HCT116 (cell line): ENCODE measurements at regions not wholly inside any gene's neighbourhood (a gene's known extent, or its start where the extent isn't known, plus 50 kb on each side); places are given as distances from the start of the nearest gene placed in this dataset.

Source experiments
- ATAC-seq: fragments of 200-7000 bp; cut with Tn5 transposase; 2 replicates; pipeline ENCODE4 v1.9.1; 2020; ENCODE audit warnings: mild to moderate bottlenecking, moderate library complexity
- BruUV-seq: library from RNA; stranded (reverse); fragments of 400-500 nt; replicated peaks from 2 replicates; lab custom pipeline; 2021; lab: Mats Ljungman, UMichigan
- CTCF ChIA-PET: fragments of 300-600 bp; sonication (Branson Sonifier 250); formaldehyde crosslinking; loops from one replicate; lab custom pipeline; 2021; ENCODE audit warnings: antibody characterized with exemption; lab: Charles Lee
- POLR2A ChIA-PET: fragments of 300-600, 350-600 bp; sonication (Branson Sonifier 250); formaldehyde crosslinking; loops from one replicate; lab custom pipeline; 2021; ENCODE audit warnings: antibody characterized with exemption; lab: Charles Lee
- RAD21 ChIA-PET, 2 experiments: fragments of 300-600 bp; sonication (Branson Sonifier 250); formaldehyde crosslinking; loops; one replicate each; lab custom pipeline; 2023; ENCODE audit warnings: low total read pairs in 2 of 2; ENCODE audit not compliant: uncharacterized antibody in 2 of 2, unreplicated experiment in 2 of 2, low non-redundant PET in 1 of 2; lab: Charles Lee
- DNase-seq: peaks from one replicate; pipeline ENCODE4 v3.0.0-alpha.2; 2010; ENCODE audit warnings: low read depth, low spot score
- H2AFZ ChIP-seq: fragments of 200-600 bp; shearing (Covaris generic), sonication (generic); 2 replicates; pipeline ENCODE4 v1.6.1; 2017; ENCODE audit warnings: low read depth, mixed run types, mixed read lengths, antibody characterized with exemption, low read length; ENCODE audit not compliant: poor library complexity, severe bottlenecking
- H3K27ac ChIP-seq: 2 replicates; pipeline ENCODE4 v1.5.1; 2012; ENCODE audit warnings: low read depth, low read length
- H3K27me3 ChIP-seq: fragments of 200-600 bp; sonication (generic); 2 replicates; pipeline ENCODE4 v1.6.1; 2016; ENCODE audit warnings: mixed run types, low read length, mixed read lengths; ENCODE audit not compliant: insufficient read depth
- H3K36me3 ChIP-seq, 2 experiments: fragments of 200-500 bp in 1 of 2; fragments of 200-600 bp in 1 of 2; sonication (Bioruptor generic) in 1 of 2; sonication (generic) in 1 of 2; 2 replicates each; pipeline versions ENCODE4 v1.5.1 to v1.6.1; 2014 to 2016; ENCODE audit warnings: low read length in 2 of 2, inconsistent platforms in 1 of 2, mixed read lengths in 1 of 2, mixed run types in 1 of 2; ENCODE audit not compliant: insufficient read depth in 2 of 2, control insufficient read depth in 1 of 2
- H3K4me1 ChIP-seq, 2 experiments: fragments of 200-600 bp in 1 of 2; sonication (generic) in 1 of 2; 2 replicates each; pipeline versions ENCODE4 v1.5.1 to v1.6.1; 2012 to 2017; ENCODE audit warnings: low read length in 2 of 2, inconsistent platforms in 1 of 2, mild to moderate bottlenecking in 1 of 2, mixed read lengths in 1 of 2, mixed run types in 1 of 2, moderate library complexity in 1 of 2; ENCODE audit not compliant: insufficient read depth in 2 of 2, control insufficient read depth in 1 of 2
- H3K4me2 ChIP-seq: fragments of 200-600 bp; sonication (generic); 2 replicates; pipeline ENCODE4 v1.6.1; 2017; ENCODE audit warnings: mixed run types, low read length, mixed read lengths
- H3K4me3 ChIP-seq, 2 experiments: fragments of 200-600 bp in 1 of 2; sonication (generic) in 1 of 2; replicated peaks in 1 of 2; 2 replicates each; pipeline ENCODE4 v1.5.1; 2011 to 2016; ENCODE audit warnings: low read length in 2 of 2, control low read depth in 1 of 2, low read depth in 1 of 2, mild to moderate bottlenecking in 1 of 2, mixed read lengths in 1 of 2, mixed run types in 1 of 2
- H3K79me2 ChIP-seq: fragments of 200-600 bp; sonication (generic); 2 replicates; pipeline ENCODE4 v1.6.1; 2017; ENCODE audit warnings: mild to moderate bottlenecking, mixed run types, low read length, moderate library complexity, mixed read lengths; ENCODE audit not compliant: insufficient read depth
- H3K9ac ChIP-seq: fragments of 200-600 bp; sonication (generic); 2 replicates; pipeline ENCODE4 v1.6.1; 2016; ENCODE audit warnings: low read length, mixed read lengths
- H3K9me2 ChIP-seq: fragments of 200-600 bp; sonication (generic), shearing (Covaris generic); 2 replicates; pipeline ENCODE4 v1.6.1; 2017; ENCODE audit warnings: mixed run types, mild to moderate bottlenecking, moderate library complexity; ENCODE audit not compliant: insufficient read depth
- H3K9me3 ChIP-seq, 2 experiments: fragments of 200-500 bp in 1 of 2; fragments of 200-600 bp in 1 of 2; sonication (Bioruptor generic) in 1 of 2; sonication (generic) in 1 of 2; 2 replicates each; pipeline ENCODE4 v1.6.1; 2014 to 2017; ENCODE audit warnings: low read length in 2 of 2, mixed read lengths in 2 of 2, inconsistent platforms in 1 of 2, low read depth in 1 of 2, mild to moderate bottlenecking in 1 of 2, mixed run types in 1 of 2, moderate library complexity in 1 of 2; ENCODE audit not compliant: control insufficient read depth in 1 of 2, insufficient read depth in 1 of 2
- H4K20me1 ChIP-seq: fragments of 200-600 bp; sonication (generic), shearing (Covaris generic); 2 replicates; pipeline ENCODE4 v1.6.1; 2017; ENCODE audit warnings: mixed run types, mild to moderate bottlenecking, moderate library complexity; ENCODE audit not compliant: insufficient read depth
- CBX3 ChIP-seq: IDR thresholded peaks from 2 replicates; pipeline ENCODE4 v1.6.1; 2012; ENCODE audit warnings: low read depth
- EZH2 ChIP-seq: fragments of 200-600 bp; sonication (generic); IDR thresholded peaks from 2 replicates; pipeline ENCODE4 v1.6.1; 2017; ENCODE audit warnings: antibody characterized with exemption, mixed run types
- POLR2A ChIP-seq: IDR thresholded peaks from 2 replicates; pipeline ENCODE4 v1.7.0; 2011; ENCODE audit warnings: borderline replicate concordance; ENCODE audit not compliant: insufficient read depth, insufficient read length; ENCODE audit errors: extremely low read depth
- POLR2AphosphoS5 ChIP-seq: IDR thresholded peaks from 2 replicates; pipeline ENCODE4 v1.6.1; 2011; ENCODE audit warnings: mild to moderate bottlenecking, low read depth, low read length, moderate library complexity
- SP1 ChIP-seq: IDR thresholded peaks from 2 replicates; pipeline ENCODE4 v1.6.1; 2012; ENCODE audit warnings: low read depth
- TCF7L2 ChIP-seq: IDR thresholded peaks from 2 replicates; pipeline ENCODE4 v1.7.0; 2011; ENCODE audit warnings: borderline replicate concordance, inconsistent platforms; ENCODE audit not compliant: insufficient read depth, insufficient read length; ENCODE audit errors: extremely low read depth
- YY1 ChIP-seq: IDR thresholded peaks from 2 replicates; pipeline ENCODE4 v1.6.1; 2011; ENCODE audit warnings: low read length, low read depth, moderate library complexity, mild to moderate bottlenecking; ENCODE audit not compliant: insufficient replicate concordance; ENCODE audit errors: extremely low read depth
- ZBTB33 ChIP-seq: IDR thresholded peaks from 2 replicates; pipeline ENCODE4 v1.6.1; 2011; ENCODE audit warnings: mild to moderate bottlenecking, low read length, moderate library complexity; ENCODE audit not compliant: insufficient replicate concordance; ENCODE audit errors: extremely low read depth
- ZFX ChIP-seq: fragments of 450-650 bp; IDR thresholded peaks from 2 replicates; pipeline ENCODE4 v1.6.1; 2017
- intact Hi-C: fragments of 100-400 bp; cut with micrococcal nuclease; formaldehyde crosslinking; loops from 2 replicates; pipeline ENCODE4 v1.10.0; 2022
- TF ChIP-seq, protein P1 (sequence below), 3 experiments: fragments of 200-600 bp in 1 of 3; sonication (generic) in 1 of 3; IDR thresholded peaks in 2 of 3; conservative IDR thresholded peaks in 1 of 3; 2 replicates each; pipeline ENCODE4 v1.5.1; 2012 to 2017; ENCODE audit warnings: low read depth in 2 of 3, low read length in 2 of 3, antibody characterized with exemption in 1 of 3, borderline replicate concordance in 1 of 3, control low read depth in 1 of 3, mild to moderate bottlenecking in 1 of 3, mixed read lengths in 1 of 3, mixed run types in 1 of 3, moderate library complexity in 1 of 3; ENCODE audit not compliant: insufficient read depth in 1 of 3

GRCh38 chr11:20308601-20309000 is 54.9 kb upstream of the HTATIP2 start:
- Histone ChIP-seq H2AFZ (no peak overlapping the region), H3K79me2 (no peaks in the 10 kb centered on the region), H3K27me3 (peaks cover 35% of the 10 kb centered on the region), H3K4me3 (no peak overlapping the region), H3K9ac (no peak overlapping the region), H3K27ac (no peak overlapping the region), H3K9me3 (no peaks in the 10 kb centered on the region), H3K4me1 (no peaks in the 10 kb centered on the region), H3K4me2 (no peak overlapping the region), H3K36me3 (no peaks in the 10 kb centered on the region), H4K20me1 (no peaks in the 10 kb centered on the region), H3K9me2 (no peaks in the 10 kb centered on the region)
- ATAC-seq (no peak), DNase-seq (no peak)
- TF ChIP-seq TCF7L2 (no peak), POLR2A (no peak), SP1 (no peak), ZFX (no peak), EZH2 (no peak), YY1 (no peak), ZBTB33 (no peak), CBX3 (no peak), POLR2AphosphoS5 (no peak)
- TF ChIP-seq, protein P1, sequence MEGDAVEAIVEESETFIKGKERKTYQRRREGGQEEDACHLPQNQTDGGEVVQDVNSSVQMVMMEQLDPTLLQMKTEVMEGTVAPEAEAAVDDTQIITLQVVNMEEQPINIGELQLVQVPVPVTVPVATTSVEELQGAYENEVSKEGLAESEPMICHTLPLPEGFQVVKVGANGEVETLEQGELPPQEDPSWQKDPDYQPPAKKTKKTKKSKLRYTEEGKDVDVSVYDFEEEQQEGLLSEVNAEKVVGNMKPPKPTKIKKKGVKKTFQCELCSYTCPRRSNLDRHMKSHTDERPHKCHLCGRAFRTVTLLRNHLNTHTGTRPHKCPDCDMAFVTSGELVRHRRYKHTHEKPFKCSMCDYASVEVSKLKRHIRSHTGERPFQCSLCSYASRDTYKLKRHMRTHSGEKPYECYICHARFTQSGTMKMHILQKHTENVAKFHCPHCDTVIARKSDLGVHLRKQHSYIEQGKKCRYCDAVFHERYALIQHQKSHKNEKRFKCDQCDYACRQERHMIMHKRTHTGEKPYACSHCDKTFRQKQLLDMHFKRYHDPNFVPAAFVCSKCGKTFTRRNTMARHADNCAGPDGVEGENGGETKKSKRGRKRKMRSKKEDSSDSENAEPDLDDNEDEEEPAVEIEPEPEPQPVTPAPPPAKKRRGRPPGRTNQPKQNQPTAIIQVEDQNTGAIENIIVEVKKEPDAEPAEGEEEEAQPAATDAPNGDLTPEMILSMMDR (IDR thresholded peaks at IDR 0.05 in 2 of 3, conservative IDR thresholded peaks at IDR 0.05 in 1 of 3; ENCODE audit: borderline replicate concordance in 1 of 3, insufficient read depth in 1 of 3, low read depth in 2 of 3, low read length in 2 of 3) = no peak
- CTCF ChIA-PET = no interaction called here
- RAD21 ChIA-PET = no interaction called here
- intact Hi-C loops = no loop called here
- POLR2A ChIA-PET = no interaction called here
- no TSS peak for BruUV-seq
